ENCODE measurements at regions not wholly inside any gene's neighbourhood (a gene's known extent, or its start where the extent isn't known, plus 50 kb on each side); places are given as distances from the start of the nearest gene placed in this dataset.

DNA sequence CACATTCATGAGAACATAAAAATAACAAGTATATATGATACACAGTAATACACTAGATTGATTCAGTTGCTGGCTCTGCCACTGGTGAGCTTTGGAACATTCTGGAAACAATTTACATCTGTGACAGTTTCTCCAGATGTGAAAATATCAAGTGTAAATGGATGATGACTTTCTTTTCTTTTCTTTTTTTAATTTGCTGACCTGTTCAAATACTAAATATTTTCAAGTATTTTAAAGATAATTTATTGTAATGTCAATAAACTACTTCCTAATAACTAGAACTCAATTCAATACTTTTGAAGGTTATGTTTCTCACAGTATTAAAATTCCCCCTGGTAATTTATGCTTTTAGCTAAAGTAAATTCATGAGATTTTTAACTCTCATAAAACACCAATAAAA is 180.3 kb downstream of the CRPPA start:
- no peak for TF ChIP-seq CTCF (IDR thresholded peaks at IDR 0.05; ENCODE audit: low read depth, low read length, poor library complexity, severe bottlenecking)
- no peak for TF ChIP-seq EZH2phosphoT487 (IDR thresholded peaks at IDR 0.05; ENCODE audit: borderline replicate concordance, low read length)

All from DOHH2 (cell line).